Activated T-helper 1 cell treated with Interleukin-2 at 50 U/mL for 16 hours (primary cell): ENCODE measurements at regions not wholly inside any gene's neighbourhood (a gene's known extent, or its start where the extent isn't known, plus 50 kb on each side); places are given as distances from the start of the nearest gene placed in this dataset.

Experiments
- DNase-seq: peaks from one replicate; pipeline ENCODE4 v3.0.0-alpha.2; 2020; ENCODE audit warnings: low read depth

GRCh38 chr2:146873646-146874259 is 971.1 kb upstream of the ACVR2A start:
- DNase-seq: no peak

- no peak for DNase-seq
Measured at GRCh38 chr2:146873056-146873455, 971.8 kb upstream of the ACVR2A start.

DNA sequence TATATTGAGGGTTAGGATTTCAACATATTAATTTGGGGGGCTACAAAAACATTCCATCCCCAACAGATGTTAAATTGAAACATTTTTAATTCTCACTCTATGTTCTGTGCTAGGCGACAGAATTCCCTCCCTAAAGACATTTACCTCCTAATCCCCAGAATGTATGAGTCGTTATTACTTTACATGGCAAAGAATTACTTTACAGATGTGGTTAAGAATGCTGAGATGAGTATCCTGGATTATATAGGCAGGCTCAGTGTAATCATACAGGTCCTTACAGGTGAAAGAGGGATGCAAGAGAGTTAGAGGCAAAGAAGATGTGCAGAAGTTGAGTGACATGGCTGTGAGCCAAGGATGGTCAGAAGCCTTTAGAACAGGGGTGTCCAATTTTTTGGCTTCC is 974.1 kb upstream of the ACVR2A start:
- DNase-seq: no peak

GRCh38 chr2:146869328-146869727 is 975.5 kb upstream of the ACVR2A start:
- no peak for DNase-seq

GRCh38 chr2:146868051-146868450 is 976.8 kb upstream of the ACVR2A start:
- DNase-seq: no peak

DNA sequence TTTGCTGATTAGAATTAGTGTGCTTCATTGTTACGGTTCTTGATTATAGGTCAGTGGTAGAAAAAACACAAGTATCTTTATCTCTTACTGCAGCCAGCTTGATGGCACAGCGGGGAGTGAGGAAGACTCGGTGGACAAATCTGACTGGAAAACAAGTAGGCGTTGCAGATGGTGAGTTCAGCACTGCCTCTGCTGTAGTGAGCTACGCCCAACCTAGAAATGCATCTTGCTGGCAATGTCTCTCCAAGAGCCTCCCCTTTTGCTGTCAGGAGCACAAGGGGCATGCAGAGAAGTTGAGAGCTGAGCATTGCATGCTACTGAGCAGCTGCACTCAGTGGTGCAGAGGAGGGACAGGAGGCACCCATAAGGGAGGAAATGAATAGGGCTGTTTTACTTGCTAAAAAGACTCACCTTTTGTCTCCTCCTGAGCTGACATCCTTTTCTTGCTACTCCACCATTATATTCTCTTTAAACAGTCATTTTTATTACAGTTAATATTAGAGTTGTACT is 977.3 kb upstream of the ACVR2A start:
- no peak for DNase-seq

DNA sequence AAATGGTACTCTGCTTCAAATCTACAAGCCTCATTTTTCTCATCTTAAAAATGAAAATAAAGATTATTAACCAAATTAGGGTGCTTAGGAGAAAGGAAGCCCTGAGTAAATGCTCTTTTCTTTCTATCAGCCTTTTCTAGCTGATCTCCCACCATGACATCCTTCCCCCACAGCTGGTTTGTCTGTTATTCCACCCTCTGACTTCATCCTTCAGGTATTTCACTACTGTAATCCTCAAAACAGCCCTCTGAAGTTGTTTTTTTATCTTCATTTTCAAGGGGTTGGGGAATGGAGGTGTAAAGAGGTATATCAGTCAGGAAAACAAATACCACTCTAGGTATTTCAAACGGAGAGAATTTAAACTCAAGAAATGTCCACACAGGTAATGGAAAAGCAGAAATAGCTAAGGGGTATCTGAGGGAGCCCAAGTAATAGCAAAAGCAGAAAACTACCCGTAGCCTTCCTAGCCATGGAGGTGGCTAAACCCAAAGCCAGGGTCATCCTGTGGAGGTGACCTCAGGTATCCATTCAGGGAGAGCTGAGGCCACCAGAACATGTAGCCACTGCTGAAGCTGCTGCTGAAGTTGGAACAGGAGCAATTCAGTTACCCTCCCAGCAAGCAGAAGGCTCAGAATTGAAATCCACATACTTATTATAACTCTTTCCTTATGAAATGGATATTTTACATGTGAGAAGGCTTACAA is 990.9 kb upstream of the ACVR2A start:
- DNase-seq: no peak

- no peak for DNase-seq
Measured at GRCh38 chr2:146852661-146853060, 992.2 kb upstream of the ACVR2A start.

DNA sequence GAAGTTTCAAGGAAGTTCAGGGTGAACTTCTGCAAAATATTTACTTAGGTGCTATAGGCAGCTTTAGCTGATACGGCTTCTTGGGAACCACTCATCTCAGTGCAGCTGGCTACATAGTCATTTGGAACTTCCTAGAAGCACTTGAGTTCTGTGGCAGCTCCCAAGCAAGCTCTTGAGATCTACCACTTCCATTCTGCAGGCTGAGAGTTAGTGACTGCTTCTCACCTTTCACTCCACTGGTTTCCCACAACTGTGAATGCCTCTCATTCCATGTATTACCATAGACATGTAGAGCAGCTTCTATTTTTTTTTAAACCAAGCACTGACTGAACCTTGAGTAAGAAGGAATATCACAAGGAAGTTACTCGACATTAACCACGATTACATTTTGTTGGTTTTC is 994.1 kb upstream of the ACVR2A start:
- no peak for DNase-seq

- DNase-seq: no peak
Measured at GRCh38 chr2:146847846-146848245, 997.0 kb upstream of the ACVR2A start.

- DNase-seq: no peak
Measured at GRCh38 chr2:146844226-146844990, 1000.4 kb upstream of the ACVR2A start.

GRCh38 chr2:146837857-146838256 is 1007.0 kb upstream of the ACVR2A start:
- no peak for DNase-seq

DNA sequence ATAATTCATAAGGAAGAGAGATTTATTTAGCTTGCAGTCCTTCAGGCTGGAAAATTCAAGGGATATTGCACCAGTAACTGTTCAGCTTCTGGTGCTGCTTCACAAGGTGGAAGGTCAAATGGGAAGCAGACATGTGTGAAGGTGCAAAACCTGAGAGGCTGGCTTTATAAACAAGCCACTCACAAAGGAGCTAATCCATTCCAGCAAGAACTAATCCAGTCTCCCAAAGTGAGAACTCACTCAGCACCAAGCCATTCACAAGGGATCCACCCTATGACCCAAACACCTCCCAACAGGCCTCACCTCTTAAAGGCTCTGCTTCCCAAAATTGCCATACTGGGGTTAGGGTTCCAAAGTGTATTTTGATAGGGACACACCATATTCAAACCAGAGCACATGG is 1018.4 kb upstream of the ACVR2A start:
- DNase-seq: no peak

- DNase-seq: no peak
Measured at GRCh38 chr2:146821836-146822316, 1023.0 kb upstream of the ACVR2A start.

- no peak for DNase-seq
Measured at GRCh38 chr2:146820672-146821071, 1024.2 kb upstream of the ACVR2A start.

DNA sequence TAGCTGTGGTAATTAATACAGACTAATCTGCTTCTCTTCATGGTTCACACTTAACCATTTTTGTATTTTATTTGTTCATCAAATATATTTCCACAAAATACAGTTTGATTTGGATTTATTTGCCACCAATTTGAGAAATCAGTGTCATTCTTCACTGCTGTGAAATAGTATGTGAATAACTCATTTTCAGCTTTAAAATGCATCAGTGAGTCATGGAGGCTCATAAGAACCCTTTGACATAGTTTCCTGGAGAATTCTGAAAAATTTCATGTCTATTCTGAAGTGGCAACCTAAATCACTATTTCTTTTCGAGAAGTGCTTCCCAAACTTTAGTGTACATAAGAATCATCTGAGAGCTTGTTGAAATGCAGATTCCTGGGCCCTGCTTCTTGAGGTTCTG is 1026.7 kb upstream of the ACVR2A start:
- no peak for DNase-seq

DNA sequence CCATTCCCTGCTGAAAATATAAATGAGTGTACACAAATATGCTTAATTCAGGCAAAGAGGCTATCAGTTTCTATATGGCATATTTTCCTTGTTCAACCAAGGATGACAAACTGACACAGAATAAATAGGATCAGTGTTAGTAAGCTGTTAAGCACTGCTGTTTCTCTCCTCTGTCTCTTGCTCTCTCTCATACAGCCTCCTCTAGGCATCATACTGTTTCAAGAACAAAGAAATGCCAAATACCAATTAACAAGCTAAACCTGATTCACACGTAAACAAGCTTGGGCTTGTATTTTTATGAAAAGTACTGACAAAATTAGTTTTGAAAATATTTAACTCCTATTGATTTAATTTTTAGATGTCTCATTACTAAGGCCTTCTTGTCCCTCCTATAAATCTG is 1027.2 kb upstream of the ACVR2A start:
- no peak for DNase-seq

GRCh38 chr2:146814971-146815370 is 1029.9 kb upstream of the ACVR2A start:
- DNase-seq: no peak

DNA sequence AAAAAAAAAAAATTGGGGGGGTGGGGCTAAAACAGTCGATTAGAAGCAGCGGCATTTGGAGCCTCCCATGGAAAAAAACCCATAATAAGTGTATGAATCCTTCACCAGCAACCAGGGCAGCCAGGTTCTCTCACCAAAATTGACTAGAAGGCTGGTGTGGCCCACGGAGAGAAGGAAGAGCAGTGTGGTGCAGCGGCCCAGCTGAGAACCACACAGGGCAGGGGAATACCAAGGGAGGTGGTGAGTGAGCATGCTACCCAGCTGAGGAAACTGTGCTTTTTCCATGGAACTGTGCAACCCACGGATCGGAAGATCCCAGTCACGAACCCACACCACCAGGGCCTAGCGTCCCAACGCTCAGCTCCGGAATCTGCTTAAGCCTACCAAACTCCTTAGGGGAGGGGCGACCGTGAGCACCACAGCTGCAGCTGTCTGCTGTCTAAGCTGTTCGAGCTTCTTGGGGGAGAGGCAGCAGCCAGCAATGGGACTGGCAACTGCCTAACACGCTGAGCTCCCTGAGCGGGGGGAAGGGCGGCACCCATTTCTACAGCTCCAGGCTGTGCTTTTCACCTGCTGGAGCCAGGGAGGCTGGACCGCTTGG is 1037.2 kb upstream of the ACVR2A start:
- DNase-seq: no peak

DNA sequence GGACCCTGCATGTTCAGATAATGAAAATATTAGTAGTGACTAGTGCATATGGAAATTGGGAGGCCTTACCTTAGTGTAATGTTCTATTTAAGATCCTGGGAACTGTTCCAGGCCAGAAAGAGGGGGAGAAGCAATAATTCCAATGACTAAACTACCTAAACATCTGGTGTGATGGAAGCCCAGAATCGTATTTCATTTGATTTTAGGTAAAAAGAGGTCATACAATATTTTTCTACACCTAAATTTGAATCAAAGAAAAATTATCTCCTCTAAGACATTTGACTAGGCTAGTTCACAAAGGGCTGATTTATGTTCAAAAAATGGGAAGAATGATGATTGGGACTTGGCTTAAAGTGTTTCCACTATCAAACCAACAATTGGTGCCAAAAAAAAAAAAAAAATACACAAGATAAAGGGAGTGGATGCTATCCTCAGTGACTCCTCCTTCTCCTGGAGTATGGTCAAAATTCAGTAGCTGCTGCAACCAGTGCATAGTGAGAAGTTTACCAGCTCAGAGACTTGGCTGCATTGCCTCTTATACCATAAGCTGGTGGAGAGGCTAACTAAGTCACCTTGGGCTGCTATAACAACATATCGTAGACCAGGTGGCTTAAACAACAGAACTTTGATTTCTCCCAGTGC is 1038.3 kb upstream of the ACVR2A start:
- DNase-seq: no peak

GRCh38 chr2:146804288-146804687 is 1040.5 kb upstream of the ACVR2A start:
- DNase-seq: no peak

- no peak for DNase-seq
Measured at GRCh38 chr2:146801886-146802285, 1042.9 kb upstream of the ACVR2A start.
